ENCODE measurements at regions not wholly inside any gene's neighbourhood (a gene's known extent, or its start where the extent isn't known, plus 50 kb on each side); places are given as distances from the start of the nearest gene placed in this dataset.
A peak's percentile ranks its signal among the peaks of the same experiment; 100 is the strongest.
"Not testable (repeated sequence)": the region's sequence is repeated elsewhere in the genome, so short reads cannot be mapped to it uniquely, and the experiment has no call there.

GRCh38 chr16:16561532-16561931, 182.6 kb downstream of the NPIPA7 start:
- not testable (repeated sequence) for DNase-seq (ENCODE audit: low spot score)

- DNase-seq (ENCODE audit: low spot score): not testable (repeated sequence)
These were observed 185.0 kb downstream of the NPIPA7 start for GRCh38 chr16:16563962-16564361.

- not testable (repeated sequence) for DNase-seq (ENCODE audit: low spot score)
These were observed 186.4 kb downstream of the NPIPA7 start for GRCh38 chr16:16565326-16565725.

- not testable (repeated sequence) for DNase-seq (ENCODE audit: low spot score)
These were observed 191.1 kb downstream of the NPIPA7 start for GRCh38 chr16:16570055-16570454.

GRCh38 chr16:16570874-16571273, 191.9 kb downstream of the NPIPA7 start:
- DNase-seq (ENCODE audit: low spot score): not testable (repeated sequence)

- not testable (repeated sequence) for DNase-seq (ENCODE audit: low spot score)
These were observed 193.3 kb downstream of the NPIPA7 start for GRCh38 chr16:16572130-16572774.

GRCh38 chr16:16577062-16577461, 198.1 kb downstream of the NPIPA7 start:
- peak; percentile 7 for DNase-seq (ENCODE audit: low spot score)

- no peak for DNase-seq (ENCODE audit: low spot score)
These were observed 199.8 kb downstream of the NPIPA7 start for GRCh38 chr16:16578701-16579100.

GRCh38 chr16:16582916-16583315, 204.0 kb downstream of the NPIPA7 start:
- not testable (repeated sequence) for DNase-seq (ENCODE audit: low spot score)

- peak; percentile 23 for DNase-seq (ENCODE audit: low spot score)
These were observed 207.2 kb downstream of the NPIPA7 start for GRCh38 chr16:16586073-16586651.

- not testable (repeated sequence) for DNase-seq (ENCODE audit: low spot score)
These were observed 208.0 kb downstream of the NPIPA7 start for GRCh38 chr16:16586969-16587368.

- DNase-seq (ENCODE audit: low spot score): not testable (repeated sequence)
These were observed 209.5 kb downstream of the NPIPA7 start for GRCh38 chr16:16588436-16588835.

GRCh38 chr16:16590654-16591318, 211.8 kb downstream of the NPIPA7 start:
- not testable (repeated sequence) for DNase-seq (ENCODE audit: low spot score)

- peak; percentile 11 for DNase-seq (ENCODE audit: low spot score)
These were observed 214.4 kb downstream of the NPIPA7 start for GRCh38 chr16:16593156-16593863.

GRCh38 chr16:16595029-16595718, 216.2 kb downstream of the NPIPA7 start:
- not testable (repeated sequence) for DNase-seq (ENCODE audit: low spot score)

GRCh38 chr16:16601239-16601638, 222.3 kb downstream of the NPIPA7 start:
- not testable (repeated sequence) for DNase-seq (ENCODE audit: low spot score)

- DNase-seq (ENCODE audit: low spot score): not testable (repeated sequence)
These were observed 228.6 kb downstream of the NPIPA7 start for GRCh38 chr16:16607401-16608082.

GRCh38 chr16:16609627-16610026, 230.7 kb downstream of the NPIPA7 start:
- not testable (repeated sequence) for DNase-seq (ENCODE audit: low spot score)

- DNase-seq (ENCODE audit: low spot score): not testable (repeated sequence)
These were observed 231.5 kb downstream of the NPIPA7 start for GRCh38 chr16:16610389-16610967.

- not testable (repeated sequence) for DNase-seq (ENCODE audit: low spot score)
These were observed 234.3 kb downstream of the NPIPA7 start for GRCh38 chr16:16613212-16613611.

GRCh38 chr16:16614484-16614883, 235.5 kb downstream of the NPIPA7 start:
- not testable (repeated sequence) for DNase-seq (ENCODE audit: low spot score)
